Middle frontal gyrus (tissue), 1 donor: ENCODE measurements at regions not wholly inside any gene's neighbourhood (a gene's known extent, or its start where the extent isn't known, plus 50 kb on each side); places are given as distances from the start of the nearest gene placed in this dataset.

Experiments
- DNase-seq: peaks from one replicate; pipeline ENCODE4 v3.0.0-alpha.2; 2015; ENCODE audit warnings: low spot score; ENCODE audit errors: extremely low spot score

DNA sequence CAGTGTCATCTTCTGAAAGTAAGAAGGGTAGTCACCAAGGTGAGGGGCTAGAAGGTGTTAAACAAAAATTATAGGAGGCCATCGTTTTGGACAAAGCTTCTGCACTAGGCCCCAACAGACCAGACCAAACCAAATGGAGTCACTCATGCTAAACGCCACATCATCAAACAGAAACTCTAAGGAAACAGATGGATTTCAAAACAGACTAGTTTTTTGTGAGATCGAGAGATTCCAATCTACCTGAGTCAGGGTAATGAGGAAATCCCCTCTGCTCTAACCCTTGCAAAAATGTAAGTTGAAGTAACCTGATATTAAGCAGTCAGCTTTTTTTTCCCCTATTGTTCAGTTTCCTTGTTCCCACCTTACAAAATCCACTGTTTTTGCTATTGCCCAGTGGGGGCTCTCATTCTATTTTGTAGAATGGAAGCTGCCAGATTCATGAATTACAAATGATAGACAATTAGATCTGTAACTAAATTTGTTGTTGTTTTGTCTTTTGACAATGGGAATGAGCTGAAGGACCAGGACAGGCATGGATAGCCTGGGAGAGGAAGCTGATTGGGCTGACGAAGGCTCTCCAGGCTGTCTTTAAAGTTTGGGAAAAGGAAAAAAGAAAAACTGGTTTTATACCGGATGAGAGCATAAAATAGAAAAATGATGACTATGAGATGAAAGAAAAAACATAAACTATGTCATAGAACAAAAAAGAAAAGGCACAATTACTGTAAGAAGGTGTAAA, 94.7 kb upstream of the ADAMTSL1 start:
- DNase-seq: no peak

DNA sequence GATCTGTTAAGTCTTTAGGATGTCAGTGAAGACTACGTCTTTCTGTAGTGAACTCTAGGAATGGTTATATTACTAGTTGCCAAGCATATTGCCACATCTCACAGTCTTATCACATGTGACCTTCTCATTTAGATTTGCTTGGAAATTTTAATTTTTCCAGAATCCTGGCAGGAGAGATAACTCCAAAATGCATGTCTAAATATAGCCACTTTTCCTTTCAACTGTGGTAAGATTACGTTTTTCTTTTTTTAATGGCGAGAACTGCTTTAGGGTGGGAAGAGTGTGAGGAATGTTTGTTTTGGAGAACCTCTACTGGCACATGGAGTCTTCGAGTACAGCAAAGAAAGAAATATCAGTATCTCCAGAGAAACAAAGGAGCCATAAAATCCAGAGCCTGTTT, 91.7 kb upstream of the ADAMTSL1 start:
- DNase-seq: no peak

DNA sequence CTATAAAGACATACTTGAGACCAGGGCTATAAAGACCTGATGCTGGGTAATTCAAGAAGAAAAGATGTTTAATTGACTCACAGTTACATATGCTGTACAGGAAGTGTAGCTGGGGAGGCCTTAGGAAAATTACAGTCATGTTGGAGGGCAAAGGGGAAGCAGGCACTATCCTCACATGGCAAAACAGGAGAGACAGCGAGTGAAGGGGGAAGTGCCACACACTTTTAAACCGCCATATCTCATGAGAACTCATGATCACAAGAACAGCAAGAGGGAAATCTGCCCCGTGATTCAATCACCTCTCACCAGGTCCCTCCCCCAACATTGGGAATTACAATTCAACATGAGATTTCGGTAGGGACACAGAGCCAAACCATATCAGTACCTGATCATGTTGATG, 89.9 kb upstream of the ADAMTSL1 start:
- no peak for DNase-seq

DNA sequence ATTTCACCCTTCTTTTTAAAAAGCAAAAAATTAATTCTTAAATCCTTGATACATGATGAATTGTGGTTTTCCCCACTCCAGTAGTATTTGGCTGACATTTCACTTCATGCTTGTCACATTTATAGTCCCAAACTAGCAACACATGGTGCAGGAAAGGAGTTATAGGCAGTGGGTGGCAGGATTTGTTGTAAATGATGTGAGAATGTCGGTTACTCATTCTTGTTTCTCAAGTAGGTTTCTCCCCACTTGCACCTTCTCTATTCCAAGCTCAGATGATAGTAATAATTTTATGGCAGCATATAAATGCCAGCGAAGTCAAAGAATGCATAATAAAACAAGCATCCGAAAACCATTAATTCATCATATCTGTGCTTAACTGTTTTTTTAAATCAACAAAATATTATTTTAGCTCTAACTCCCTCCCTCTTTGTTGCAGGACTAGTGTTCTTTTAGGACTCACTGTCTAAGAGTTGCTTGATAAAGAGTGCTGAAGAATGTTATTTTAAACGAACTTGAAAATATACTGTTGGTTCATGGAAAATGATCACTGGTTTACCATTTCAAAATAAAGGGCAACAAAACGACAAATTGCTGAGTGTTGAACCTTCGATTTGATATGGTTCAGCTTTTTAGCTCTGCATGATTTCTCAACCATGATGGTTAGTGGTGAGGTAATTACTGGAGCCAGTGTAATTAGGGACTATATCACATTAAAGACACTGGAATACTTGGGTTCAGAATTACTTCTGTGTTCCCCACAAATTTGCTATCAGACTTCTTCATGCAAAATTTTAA, 88.1 kb upstream of the ADAMTSL1 start:
- no peak for DNase-seq

DNA sequence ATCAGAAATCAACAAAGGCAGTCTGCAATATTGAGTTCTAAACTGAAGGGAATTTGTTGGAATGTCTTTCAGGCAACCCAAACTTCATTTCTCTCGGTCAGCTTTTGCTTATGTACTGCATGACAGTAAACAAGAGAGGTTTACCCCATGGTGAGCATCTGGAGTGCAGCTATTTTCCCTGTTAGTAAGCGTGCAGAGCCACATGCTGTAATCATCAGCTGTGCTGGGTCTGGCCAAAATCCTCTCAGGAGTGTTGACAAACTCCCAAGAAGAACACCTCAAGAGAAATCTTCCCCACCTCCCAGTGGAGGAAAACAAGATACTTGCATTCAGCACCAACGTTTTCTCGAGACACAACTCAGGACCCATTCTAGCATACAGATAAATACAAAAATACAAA, 83.6 kb upstream of the ADAMTSL1 start:
- DNase-seq: no peak

DNA sequence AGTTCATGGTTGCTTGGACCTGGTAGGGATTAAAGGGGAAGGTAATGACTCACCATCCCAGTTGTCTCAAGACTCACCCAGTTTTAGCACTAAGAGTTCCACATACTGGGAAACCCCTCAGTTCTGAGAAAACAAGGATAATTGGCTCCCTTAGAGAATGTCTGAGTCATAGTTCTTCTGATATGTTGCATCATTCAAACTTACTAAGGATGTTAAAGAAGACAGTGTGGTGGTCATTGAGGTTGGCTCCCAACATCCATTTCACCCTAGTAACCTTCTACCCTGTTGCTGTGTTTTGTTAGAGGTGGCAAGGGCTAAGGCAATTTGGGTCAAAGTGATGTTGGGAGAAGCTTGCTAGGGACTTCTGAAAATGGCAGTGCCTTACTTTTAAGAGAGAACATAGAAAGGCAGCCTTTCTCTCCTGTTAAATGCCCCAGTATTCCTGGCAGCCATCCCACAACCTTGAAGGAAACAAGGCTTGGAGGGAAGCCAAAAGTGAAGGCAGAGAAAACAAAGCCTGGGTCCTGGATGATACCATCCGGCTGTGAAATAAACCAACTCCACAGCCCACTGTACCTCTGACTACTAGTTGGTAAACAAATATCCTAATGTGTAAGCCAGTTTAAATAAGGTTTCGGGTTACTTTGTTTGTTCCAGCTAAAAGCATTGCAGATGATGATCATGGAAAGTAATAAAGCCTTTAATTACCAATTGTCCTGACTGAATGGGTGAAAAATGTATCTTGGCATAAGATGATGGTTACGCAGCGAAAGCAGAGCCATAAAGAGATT, 80.4 kb upstream of the ADAMTSL1 start:
- DNase-seq: no peak

DNA sequence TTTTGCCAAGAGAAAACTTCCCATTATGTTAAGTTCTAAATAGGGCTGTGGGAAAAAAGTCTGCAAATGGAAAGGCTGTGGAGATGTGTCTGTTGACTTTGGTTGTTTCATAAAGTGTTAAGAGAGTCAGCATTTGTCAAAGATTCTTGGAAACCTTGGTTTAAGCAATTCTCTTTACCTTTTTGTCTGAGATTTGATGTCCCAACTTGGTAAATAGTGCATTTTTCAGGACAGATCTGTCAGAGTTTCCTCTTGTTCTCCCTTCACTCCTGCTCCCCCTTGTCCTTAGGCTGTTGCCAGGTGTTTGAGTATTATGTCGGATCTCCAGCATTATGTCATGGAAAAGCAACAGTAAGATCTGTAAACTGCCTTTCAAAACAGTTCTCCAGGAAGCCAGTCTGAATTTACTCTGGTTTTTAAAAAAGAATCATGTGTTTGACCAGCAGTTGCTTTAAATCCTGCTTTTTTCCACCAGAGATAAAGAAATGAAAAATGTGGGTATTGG, 79.1 kb upstream of the ADAMTSL1 start:
- no peak for DNase-seq

DNA sequence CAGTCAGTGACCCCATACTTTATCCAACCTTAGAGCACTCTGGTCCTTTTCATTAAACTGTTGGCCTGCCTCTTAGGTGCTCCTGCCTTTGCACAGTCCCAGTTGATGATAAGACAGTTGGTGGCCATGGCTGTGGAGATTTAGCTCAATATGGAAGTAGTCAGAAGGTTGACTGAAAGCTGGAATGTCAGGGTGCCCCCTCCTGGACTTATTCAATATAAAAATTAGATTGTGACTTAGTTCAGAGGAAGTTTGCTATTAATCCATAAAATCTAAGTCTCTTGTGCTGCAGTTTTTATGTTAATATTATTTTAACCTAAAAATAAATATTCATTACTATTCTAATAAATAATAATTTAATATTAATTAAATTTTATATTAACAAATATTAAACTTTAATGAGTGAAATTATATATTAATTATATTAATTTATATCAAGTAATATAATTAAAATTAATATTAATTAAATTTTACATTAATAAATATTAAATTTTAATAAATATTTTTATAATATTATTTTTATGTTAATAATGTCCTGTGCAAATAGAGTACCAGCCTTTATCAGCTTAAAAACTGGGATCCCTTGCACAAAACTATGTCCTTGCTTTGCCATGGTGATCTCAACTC, 77.7 kb upstream of the ADAMTSL1 start:
- no peak for DNase-seq

DNA sequence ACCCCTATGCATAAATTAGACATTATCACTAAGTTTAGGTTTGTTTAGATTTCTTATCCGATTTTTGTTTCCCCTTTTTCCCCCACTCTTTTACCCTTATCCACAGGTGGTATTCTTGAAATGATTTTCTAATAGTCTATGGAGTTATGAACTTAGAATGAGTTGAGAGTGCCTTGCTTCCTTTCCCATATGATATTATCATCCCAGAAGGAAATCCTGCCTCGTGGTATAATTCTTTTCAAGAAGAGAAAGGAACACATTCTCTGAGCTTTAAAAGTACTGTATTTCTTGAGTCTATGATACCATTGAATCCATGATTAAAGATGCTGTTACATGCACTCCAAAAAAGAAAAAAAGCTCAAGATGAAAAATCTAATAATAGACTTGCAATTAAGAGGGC, 76.9 kb upstream of the ADAMTSL1 start:
- no peak for DNase-seq

DNA sequence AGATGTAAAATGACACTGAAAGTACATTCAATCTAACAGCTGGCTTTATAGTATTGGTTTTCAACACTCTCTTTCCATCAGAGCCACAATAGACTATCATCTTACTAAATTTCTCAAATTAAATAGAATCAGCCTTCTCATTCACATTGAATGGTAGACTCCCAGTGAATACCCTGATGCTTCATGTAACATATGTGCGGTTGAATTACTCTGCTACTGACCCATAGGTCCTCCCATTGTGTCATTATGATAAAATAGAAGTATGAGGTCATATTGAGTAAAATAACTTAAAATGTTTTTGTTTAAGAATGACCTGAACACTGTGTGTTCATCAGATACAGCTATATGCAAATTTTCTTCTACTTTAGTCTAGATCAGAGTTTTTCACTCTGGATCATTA, 75.9 kb upstream of the ADAMTSL1 start:
- no peak for DNase-seq

DNA sequence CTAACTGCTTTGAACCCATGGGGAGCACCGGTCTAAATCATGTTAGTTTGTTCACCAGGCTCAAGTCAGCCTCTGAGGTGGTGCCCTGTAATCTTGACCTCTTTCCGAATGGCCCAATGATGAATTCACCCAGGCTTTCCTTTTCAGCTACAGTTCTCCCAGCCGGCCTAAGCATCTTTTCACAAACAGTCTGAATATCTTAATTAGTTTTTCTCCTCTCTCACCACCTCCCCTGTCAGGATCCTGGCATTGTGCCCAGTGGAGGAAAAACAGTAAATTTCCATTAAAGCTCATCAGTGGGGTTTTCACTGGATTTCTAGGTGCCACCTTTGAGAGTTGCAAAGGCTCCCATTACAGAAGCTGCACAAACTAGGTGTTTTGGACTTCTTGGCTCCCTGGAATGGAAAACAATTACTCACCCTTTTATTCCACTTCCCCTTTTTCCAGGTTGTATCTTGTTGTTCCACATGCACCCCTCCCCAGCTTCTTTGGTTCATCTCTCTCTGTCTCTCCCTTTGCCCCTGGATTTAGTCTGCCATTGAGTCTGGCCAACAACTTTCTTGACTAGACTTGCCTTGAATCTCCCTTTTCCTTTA, 69.4 kb upstream of the ADAMTSL1 start:
- DNase-seq: no peak

DNA sequence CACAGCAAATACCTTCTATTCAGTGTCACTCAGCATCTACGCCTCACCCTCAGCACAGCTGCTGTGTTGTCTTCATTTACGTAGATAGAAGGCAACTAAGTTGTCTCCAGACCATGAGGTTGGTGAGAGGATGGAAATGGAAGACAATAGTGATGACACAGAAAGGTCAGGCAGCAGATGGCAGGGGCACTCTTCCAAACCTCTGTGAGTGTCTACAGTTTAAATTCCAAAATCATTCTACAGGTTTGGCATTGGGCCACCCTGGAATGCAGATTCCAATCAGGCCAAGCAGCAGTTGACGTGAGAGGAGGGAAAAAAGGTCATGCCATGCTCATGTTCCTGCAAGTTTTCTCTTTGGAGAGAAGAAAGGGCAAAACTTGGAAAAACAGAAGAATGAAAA, 68.7 kb upstream of the ADAMTSL1 start:
- no peak for DNase-seq

DNA sequence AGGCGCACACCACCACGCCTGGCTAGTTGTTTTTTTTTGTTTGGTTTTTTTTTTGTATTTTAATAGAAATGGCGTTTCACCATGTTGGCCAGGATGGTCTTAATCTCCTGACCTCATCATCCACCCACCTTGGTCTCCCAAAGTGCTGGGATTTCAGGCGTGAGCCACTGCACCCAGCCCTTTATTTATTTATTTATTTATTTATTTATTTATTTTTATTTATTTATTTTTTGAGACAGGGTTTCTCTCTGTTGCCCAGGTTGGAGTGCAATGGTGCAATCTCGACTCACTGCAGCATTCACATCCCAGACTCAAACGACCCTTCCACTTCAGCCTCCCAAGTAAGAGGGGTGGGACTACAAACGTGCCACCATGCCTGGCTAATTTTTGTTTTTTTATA, 63.0 kb upstream of the ADAMTSL1 start:
- no peak for DNase-seq

DNA sequence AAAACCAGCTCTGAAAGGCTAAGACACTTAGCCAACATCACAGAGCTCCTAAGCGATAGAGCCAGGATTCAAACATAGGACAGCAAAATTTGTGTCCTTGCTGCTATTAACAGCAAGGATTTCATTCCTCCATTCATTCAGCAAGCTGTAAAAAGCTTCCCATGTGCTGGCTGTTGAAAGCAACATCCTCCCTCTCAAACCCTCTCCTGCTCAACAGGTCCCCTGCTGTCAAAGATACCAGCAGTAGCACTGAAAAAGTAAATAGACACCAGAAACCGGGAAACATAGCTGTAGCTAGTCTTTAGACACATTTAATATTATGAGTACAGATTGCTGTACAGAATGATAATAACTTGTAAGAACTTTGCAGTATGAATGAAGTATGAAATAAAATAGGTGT, 52.6 kb upstream of the ADAMTSL1 start:
- DNase-seq: no peak

DNA sequence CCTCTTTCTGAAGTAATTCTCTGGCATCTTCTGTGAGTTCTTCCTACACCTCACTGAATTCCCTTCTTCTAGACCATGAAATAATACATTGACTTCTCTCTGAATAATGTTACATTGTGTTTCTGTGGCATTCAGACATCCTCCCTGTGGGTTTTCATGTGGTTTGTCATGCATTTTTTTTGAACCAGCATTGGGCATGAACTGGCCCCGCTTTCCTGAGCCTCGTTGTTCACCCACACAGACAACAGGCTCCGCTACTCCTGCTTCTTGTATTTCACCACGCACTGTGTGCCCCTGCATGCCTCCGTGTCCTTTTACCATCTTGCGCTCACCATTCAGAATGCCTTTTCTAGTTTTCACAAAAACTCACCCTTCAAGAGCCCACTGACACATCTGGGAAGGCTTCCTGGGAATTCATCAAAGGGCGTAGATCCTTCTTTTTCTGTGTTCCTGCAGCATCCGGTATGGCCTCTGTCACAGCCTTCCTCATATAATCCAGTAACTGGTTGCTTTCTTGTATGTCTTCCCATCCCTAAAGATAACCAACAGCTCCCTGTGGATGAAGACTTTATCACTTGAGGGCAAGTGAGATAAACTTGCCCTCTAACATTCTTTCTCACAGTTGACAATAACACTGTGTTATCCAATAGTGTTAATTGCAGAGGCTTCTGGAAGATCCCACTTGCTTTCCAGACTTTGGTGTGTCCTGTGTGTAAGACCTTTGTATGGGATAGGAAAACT, 51.5 kb upstream of the ADAMTSL1 start:
- DNase-seq: no peak

DNA sequence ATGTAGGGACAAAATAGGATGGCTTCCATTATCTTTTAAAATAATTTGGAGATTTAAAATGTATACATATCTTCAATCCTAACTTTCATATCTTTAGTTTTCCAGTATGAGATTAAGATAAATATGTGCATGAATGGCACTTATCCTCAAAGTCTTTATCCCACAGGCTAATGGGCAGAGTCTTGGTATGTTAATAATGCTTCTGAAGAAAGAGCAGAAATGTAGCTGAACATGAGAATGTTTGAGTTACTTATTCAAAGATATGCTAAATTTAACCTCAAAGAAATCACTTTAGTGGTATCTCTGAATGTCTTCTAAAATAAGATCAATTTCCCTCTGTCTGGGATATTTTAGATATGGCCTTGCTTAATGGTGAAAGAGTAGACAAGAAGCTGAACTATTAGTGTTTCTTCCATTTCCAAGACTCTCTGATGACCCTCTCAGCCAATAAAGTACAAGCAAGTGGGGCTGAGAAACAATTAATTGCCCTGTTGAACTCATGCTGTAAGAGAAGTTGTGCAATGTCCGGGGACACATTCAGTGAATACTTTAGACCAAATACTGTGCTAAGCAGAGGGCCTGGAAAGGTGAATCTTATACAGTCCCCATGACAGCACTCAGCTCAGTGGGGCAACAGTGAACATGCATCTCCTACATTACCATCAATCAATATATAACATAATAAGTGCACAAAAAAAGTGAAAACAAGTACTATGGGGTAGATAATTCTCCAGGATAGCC, 50.0 kb upstream of the ADAMTSL1 start:
- no peak for DNase-seq
